WTC11 (cell line): ENCODE measurements at regions not wholly inside any gene's neighbourhood (a gene's known extent, or its start where the extent isn't known, plus 50 kb on each side); places are given as distances from the start of the nearest gene placed in this dataset.

Experiments used
- ATAC-seq: fragments of 200-7000 bp; cut with Tn5 transposase; 2 replicates; pipeline ENCODE4 v1.10.0; 2021; ENCODE audit warnings: mild to moderate bottlenecking, moderate library complexity
- CTCF ChIA-PET: fragments of 300-600 bp; sonication (Branson Sonifier 250); formaldehyde crosslinking; loops from one replicate; lab custom pipeline; 2021; ENCODE audit warnings: antibody characterized with exemption; lab: Charles Lee
- POLR2A ChIA-PET: fragments of 350-600 bp; sonication (Branson Sonifier 250); formaldehyde crosslinking; loops from one replicate; lab custom pipeline; 2021; ENCODE audit warnings: antibody characterized with exemption; lab: Charles Lee
- DNase-seq: peaks from one replicate; pipeline ENCODE4 v3.0.0; 2021; ENCODE audit warnings: low spot score
- H3K27ac Mint-ChIP-seq: 2 replicates; pipeline ENCODE4 v1.8.0; 2021; ENCODE audit warnings: mixed read lengths
- H3K27me3 Mint-ChIP-seq: 2 replicates; pipeline ENCODE4 v1.8.0; 2021; ENCODE audit warnings: low read depth, mild to moderate bottlenecking, moderate library complexity, mixed read lengths
- H3K36me3 Mint-ChIP-seq: 2 replicates; pipeline ENCODE4 v1.8.0; 2021; ENCODE audit warnings: mixed read lengths
- H3K4me1 Mint-ChIP-seq: 2 replicates; pipeline ENCODE4 v1.8.0; 2022; ENCODE audit warnings: mixed read lengths
- H3K4me3 Mint-ChIP-seq: 2 replicates; pipeline ENCODE4 v1.8.0; 2021; ENCODE audit warnings: mild to moderate bottlenecking, moderate library complexity, mixed read lengths
- H3K9me3 Mint-ChIP-seq: 2 replicates; pipeline ENCODE4 v1.8.0; 2021; ENCODE audit warnings: mixed read lengths
- ATF2 ChIP-seq: sonication (generic); formaldehyde crosslinking; IDR thresholded peaks from 2 replicates; pipeline ENCODE4 v1.8.1; 2022; ENCODE audit warnings: low read depth, missing genetic modification reagents, borderline replicate concordance
- CTCF ChIP-seq: fragments of 200-600 bp; IDR thresholded peaks from 2 replicates; pipeline ENCODE4 v1.8.0; 2022; ENCODE audit warnings: antibody characterized with exemption
- ERG ChIP-seq: fragments of 250-450 bp; sonication (Bioruptor Pico); IDR thresholded peaks from 2 replicates; pipeline ENCODE4 v1.8.0; 2021; ENCODE audit warnings: mild to moderate bottlenecking
- ESRRA ChIP-seq: sonication (generic); formaldehyde crosslinking; IDR thresholded peaks from 2 replicates; pipeline ENCODE4 v1.8.1; 2022; ENCODE audit warnings: mild to moderate bottlenecking, missing genetic modification reagents, borderline replicate concordance
- FOXJ3 ChIP-seq: sonication (generic); formaldehyde crosslinking; IDR thresholded peaks from 2 replicates; pipeline ENCODE4 v1.9.0; 2021; ENCODE audit warnings: missing genetic modification reagents, mild to moderate bottlenecking, borderline replicate concordance
- GTF2I ChIP-seq: fragments of 250-450 bp; sonication (Bioruptor Pico); conservative IDR thresholded peaks from 2 replicates; pipeline ENCODE4 v1.4.0; 2021; ENCODE audit warnings: mild to moderate bottlenecking
- IRF2 ChIP-seq: sonication (generic); formaldehyde crosslinking; IDR thresholded peaks from 2 replicates; pipeline ENCODE4 v1.8.0; 2022; ENCODE audit warnings: low read depth, missing genetic modification reagents, borderline replicate concordance
- NFATC4 ChIP-seq: fragments of 250-450 bp; sonication (Bioruptor Pico); IDR thresholded peaks from 2 replicates; pipeline ENCODE4 v1.9.0; 2021; ENCODE audit warnings: mild to moderate bottlenecking
- NFE2L1 ChIP-seq: sonication (generic); formaldehyde crosslinking; IDR thresholded peaks from 2 replicates; pipeline ENCODE4 v1.8.1; 2023; ENCODE audit warnings: missing genetic modification reagents
- NFYB ChIP-seq: sonication (generic); formaldehyde crosslinking; conservative IDR thresholded peaks from 2 replicates; pipeline ENCODE4 v1.8.0; 2022; ENCODE audit warnings: low read depth, missing genetic modification reagents
- NR3C1 ChIP-seq: sonication (generic); formaldehyde crosslinking; conservative IDR thresholded peaks from 2 replicates; pipeline ENCODE4 v1.8.1; 2023; ENCODE audit warnings: low read depth, mild to moderate bottlenecking, missing genetic modification reagents
- RORB ChIP-seq: fragments of 250-450 bp; sonication (Bioruptor Pico); IDR thresholded peaks from 2 replicates; pipeline ENCODE4 v1.9.0; 2021; ENCODE audit warnings: mild to moderate bottlenecking
- USF1 ChIP-seq: sonication (generic); formaldehyde crosslinking; IDR thresholded peaks from 2 replicates; pipeline ENCODE4 v1.8.0; 2022; ENCODE audit warnings: mild to moderate bottlenecking, missing genetic modification reagents
- ZBTB21 ChIP-seq: sonication (generic); formaldehyde crosslinking; IDR thresholded peaks from 2 replicates; pipeline ENCODE4 v1.8.1; 2023; ENCODE audit warnings: mild to moderate bottlenecking, missing genetic modification reagents, borderline replicate concordance
- ZNF219 ChIP-seq: sonication (generic); formaldehyde crosslinking; IDR thresholded peaks from 2 replicates; pipeline ENCODE4 v1.8.0; 2023; ENCODE audit warnings: missing genetic modification reagents, mild to moderate bottlenecking, borderline replicate concordance
- ZNF317 ChIP-seq: sonication (generic); formaldehyde crosslinking; IDR thresholded peaks from 2 replicates; pipeline ENCODE4 v1.8.1; 2023; ENCODE audit warnings: low read depth, mild to moderate bottlenecking, moderate library complexity, missing genetic modification reagents, borderline replicate concordance
- ZNF425 ChIP-seq: fragments of 250-450 bp; sonication (Bioruptor Pico); conservative IDR thresholded peaks from 2 replicates; pipeline ENCODE4 v1.9.0; 2021; ENCODE audit warnings: mild to moderate bottlenecking
- ZNF532 ChIP-seq: fragments of 250-450 bp; sonication (Bioruptor Pico); IDR thresholded peaks from 2 replicates; pipeline ENCODE4 v1.9.0; 2021; ENCODE audit warnings: mild to moderate bottlenecking, borderline replicate concordance
- TF ChIP-seq, protein P1 (sequence below): sonication (generic); formaldehyde crosslinking; IDR thresholded peaks from 2 replicates; pipeline ENCODE4 v1.8.0; 2023; ENCODE audit warnings: missing genetic modification reagents
- TF ChIP-seq, protein P2 (sequence below): fragments of 250-450 bp; sonication (Bioruptor Pico); IDR thresholded peaks from 2 replicates; pipeline ENCODE4 v2.1.2; 2022; ENCODE audit warnings: mild to moderate bottlenecking, moderate library complexity
- TF ChIP-seq, protein P3 (sequence below): sonication (generic); formaldehyde crosslinking; IDR thresholded peaks from 2 replicates; pipeline ENCODE4 v1.8.1; 2023; ENCODE audit warnings: mild to moderate bottlenecking, missing genetic modification reagents, moderate library complexity

DNA sequence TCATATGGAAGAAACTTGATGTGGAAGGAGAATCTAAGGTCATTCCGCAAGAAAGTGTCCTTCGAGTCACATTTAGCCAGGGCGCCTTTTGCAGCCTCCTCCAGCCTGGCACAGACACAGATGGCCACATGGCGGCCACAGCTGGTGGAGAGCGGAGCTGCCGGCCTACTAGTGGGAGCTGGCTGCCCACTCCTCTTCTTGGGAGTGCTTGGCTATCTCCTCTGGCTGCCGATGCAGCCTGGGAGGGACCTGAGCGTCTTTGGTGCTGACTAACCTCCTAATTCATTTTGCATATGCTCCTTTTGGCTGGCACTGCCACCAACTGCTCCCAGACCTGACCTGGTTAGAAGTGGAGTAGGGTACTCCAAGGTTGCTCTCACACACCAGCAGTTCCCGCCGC lies 199.3 kb upstream of the MYT1L start (continued):
- TF ChIP-seq ZNF425 (CRISPR knock-in tag): no peak
- TF ChIP-seq NFATC4 (CRISPR knock-in tag): no peak
- TF ChIP-seq ZNF317 (CRISPR knock-in tag): no peak
- TF ChIP-seq CTCF: no peak
- TF ChIP-seq ZNF532: no peak
- no peak for TF ChIP-seq RORB (CRISPR knock-in tag)
- no peak for TF ChIP-seq GTF2I (CRISPR knock-in tag)
- TF ChIP-seq ATF2 (CRISPR knock-in tag): no peak
- no peak for TF ChIP-seq ZNF219 (CRISPR knock-in tag)
- TF ChIP-seq ZBTB21 (CRISPR knock-in tag): no peak

- Mint-ChIP-seq H3K27me3 (no peaks in the 10 kb centered on the region), H3K4me1 (no peaks in the 10 kb centered on the region), H3K9me3 (peaks cover 26% of the 10 kb centered on the region), H3K27ac (no peak overlapping the region), H3K4me3 (no peak overlapping the region), H3K36me3 (peaks cover 14% of the 10 kb centered on the region)
- ChIA-PET CTCF (no interaction called here), POLR2A (no interaction called here)
- no peak for ATAC-seq
- no peak for DNase-seq
- TF ChIP-seq NFYB (CRISPR knock-in tag) (no peak), NR3C1 (CRISPR knock-in tag) (no peak), FOXJ3 (no peak), ERG (CRISPR knock-in tag) (no peak), IRF2 (no peak), ESRRA (CRISPR knock-in tag) (no peak), USF1 (CRISPR knock-in tag) (no peak), ZNF317 (CRISPR knock-in tag) (no peak), NFE2L1 (CRISPR knock-in tag) (no peak)
- TF ChIP-seq, protein P1, sequence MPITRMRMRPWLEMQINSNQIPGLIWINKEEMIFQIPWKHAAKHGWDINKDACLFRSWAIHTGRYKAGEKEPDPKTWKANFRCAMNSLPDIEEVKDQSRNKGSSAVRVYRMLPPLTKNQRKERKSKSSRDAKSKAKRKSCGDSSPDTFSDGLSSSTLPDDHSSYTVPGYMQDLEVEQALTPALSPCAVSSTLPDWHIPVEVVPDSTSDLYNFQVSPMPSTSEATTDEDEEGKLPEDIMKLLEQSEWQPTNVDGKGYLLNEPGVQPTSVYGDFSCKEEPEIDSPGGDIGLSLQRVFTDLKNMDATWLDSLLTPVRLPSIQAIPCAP (CRISPR knock-in tag): no peak
- TF ChIP-seq, protein P2, sequence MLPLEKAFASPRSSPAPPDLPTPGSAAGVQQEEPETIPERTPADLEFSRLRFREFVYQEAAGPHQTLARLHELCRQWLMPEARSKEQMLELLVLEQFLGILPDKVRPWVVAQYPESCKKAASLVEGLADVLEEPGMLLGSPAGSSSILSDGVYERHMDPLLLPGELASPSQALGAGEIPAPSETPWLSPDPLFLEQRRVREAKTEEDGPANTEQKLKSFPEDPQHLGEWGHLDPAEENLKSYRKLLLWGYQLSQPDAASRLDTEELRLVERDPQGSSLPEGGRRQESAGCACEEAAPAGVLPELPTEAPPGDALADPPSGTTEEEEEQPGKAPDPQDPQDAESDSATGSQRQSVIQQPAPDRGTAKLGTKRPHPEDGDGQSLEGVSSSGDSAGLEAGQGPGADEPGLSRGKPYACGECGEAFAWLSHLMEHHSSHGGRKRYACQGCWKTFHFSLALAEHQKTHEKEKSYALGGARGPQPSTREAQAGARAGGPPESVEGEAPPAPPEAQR (CRISPR knock-in tag): no peak
- TF ChIP-seq, protein P3, sequence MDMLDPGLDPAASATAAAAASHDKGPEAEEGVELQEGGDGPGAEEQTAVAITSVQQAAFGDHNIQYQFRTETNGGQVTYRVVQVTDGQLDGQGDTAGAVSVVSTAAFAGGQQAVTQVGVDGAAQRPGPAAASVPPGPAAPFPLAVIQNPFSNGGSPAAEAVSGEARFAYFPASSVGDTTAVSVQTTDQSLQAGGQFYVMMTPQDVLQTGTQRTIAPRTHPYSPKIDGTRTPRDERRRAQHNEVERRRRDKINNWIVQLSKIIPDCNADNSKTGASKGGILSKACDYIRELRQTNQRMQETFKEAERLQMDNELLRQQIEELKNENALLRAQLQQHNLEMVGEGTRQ (CRISPR knock-in tag): no peak
Observed at GRCh38 chr2:2528846-2529245, 197.8 kb upstream of the MYT1L start.
